Thyroid gland (tissue), 4 donors: ENCODE measurements at regions not wholly inside any gene's neighbourhood (a gene's known extent, or its start where the extent isn't known, plus 50 kb on each side); places are given as distances from the start of the nearest gene placed in this dataset.

ENCODE experiments used
- DNase-seq, 2 donors: peaks; one replicate each; pipeline ENCODE4 v3.0.0-alpha.2; 2019
- H3K27ac ChIP-seq, 3 donors: fragments of 200-600 bp; sonication (generic); 1 replicate in 2 of 3; 2 replicates in 1 of 3; pipeline ENCODE4 v1.5.1; 2016 to 2019; ENCODE audit warnings: mild to moderate bottlenecking in 1 of 3, moderate library complexity in 1 of 3
- H3K27me3 ChIP-seq: fragments of 200-600 bp; sonication (generic); one replicate; pipeline ENCODE4 v1.5.1; 2019
- H3K36me3 ChIP-seq, 2 donors: fragments of 200-600 bp; sonication (generic); one replicate each; pipeline ENCODE4 v1.5.1; 2016 to 2019
- H3K4me1 ChIP-seq, 2 donors: fragments of 200-600 bp; sonication (generic); one replicate each; pipeline ENCODE4 v1.5.1; 2017 to 2019
- H3K4me3 ChIP-seq, 3 donors: fragments of 200-600 bp; sonication (generic); replicated peaks in 1 of 3; 1 replicate in 2 of 3; 2 replicates in 1 of 3; pipeline ENCODE4 v1.5.1; 2016; ENCODE audit warnings: mild to moderate bottlenecking in 1 of 3
- H3K9me3 ChIP-seq: fragments of 200-600 bp; sonication (generic); one replicate; pipeline ENCODE4 v1.5.1; 2017
- CTCF ChIP-seq, 6 experiments: fragments of 200-600 bp in 3 of 6; fragments of 450-650 bp in 3 of 6; sonication (generic) in 3 of 6; IDR thresholded peaks; one replicate each; pipeline ENCODE4 v1.5.1; 2016 to 2019; ENCODE audit warnings: antibody characterized with exemption in 6 of 6, mild to moderate bottlenecking in 2 of 6, inconsistent platforms in 1 of 6, moderate library complexity in 1 of 6
- POLR2A ChIP-seq, 2 donors: fragments of 450-650 bp; IDR thresholded peaks; one replicate each; pipeline ENCODE4 v1.6.1; 2017; ENCODE audit warnings: antibody characterized with exemption in 2 of 2, mild to moderate bottlenecking in 2 of 2, moderate library complexity in 1 of 2
- WGBS, 2 donors: methylation state at CpG; one replicate each; pipeline ENCODE4 v1.1.5; 2017; 5-methylcytosine and 5-hydroxymethylcytosine counted together
- intact Hi-C: fragments of 100-400 bp; cut with DNase I; formaldehyde crosslinking; loops from one replicate; pipeline ENCODE4 v1.15.1; 2023

GRCh38 chr2:81043681-81044080, 739.1 kb upstream of the LRRTM1 start:
- H3K27ac ChIP-seq, result no peak overlapping the region
- H3K4me1 ChIP-seq, result no peaks in the 10 kb centered on the region
- no peak for DNase-seq
- H3K36me3 ChIP-seq, result no peaks in the 10 kb centered on the region
- H3K9me3 ChIP-seq, result no peaks in the 10 kb centered on the region
- TF ChIP-seq CTCF (IDR thresholded peaks at IDR 0.05), result no peak
- TF ChIP-seq POLR2A (IDR thresholded peaks at IDR 0.05), result no peak
- WGBS, 2 donors, result 42 to 56% methylated on average over 1 of the region's 1 CpG
- intact Hi-C loops, result no loop called here
- H3K4me3 ChIP-seq, result no peak overlapping the region
- no peaks in the 10 kb centered on the region for H3K27me3 ChIP-seq

GRCh38 chr2:81007104-81007503, 702.6 kb upstream of the LRRTM1 start:
- H3K36me3 ChIP-seq, result no peaks in the 10 kb centered on the region
- no peak overlapping the region for H3K4me3 ChIP-seq
- no peaks in the 10 kb centered on the region for H3K4me1 ChIP-seq
- intact Hi-C loops, result no loop called here
- TF ChIP-seq CTCF (IDR thresholded peaks at IDR 0.05), result no peak
- no peak for TF ChIP-seq POLR2A (IDR thresholded peaks at IDR 0.05)
- WGBS, 2 donors, result 78 to 83% methylated on average over 2 of the region's 2 CpGs
- no peak for DNase-seq
- H3K9me3 ChIP-seq, result no peaks in the 10 kb centered on the region
- H3K27me3 ChIP-seq, result no peaks in the 10 kb centered on the region
- no peak overlapping the region for H3K27ac ChIP-seq

- WGBS, 2 donors, result 81 to 84% methylated on average over 2 of the region's 2 CpGs
- Histone ChIP-seq H3K4me3 (no peak overlapping the region), H3K4me1 (no peaks in the 10 kb centered on the region), H3K9me3 (no peaks in the 10 kb centered on the region), H3K27ac (no peak overlapping the region), H3K36me3 (no peaks in the 10 kb centered on the region), H3K27me3 (no peaks in the 10 kb centered on the region)
- intact Hi-C loops, result no loop called here
- TF ChIP-seq CTCF (IDR thresholded peaks at IDR 0.05), result no peak
- TF ChIP-seq POLR2A (IDR thresholded peaks at IDR 0.05), result no peak
- DNase-seq, result no peak
Observed at GRCh38 chr2:81002906-81003305, 698.4 kb upstream of the LRRTM1 start.

GRCh38 chr2:80987466-80987865, 682.9 kb upstream of the LRRTM1 start:
- H3K27ac ChIP-seq, result no peak overlapping the region
- intact Hi-C loops, result no loop called here
- no peak for DNase-seq
- no peaks in the 10 kb centered on the region for H3K4me1 ChIP-seq
- TF ChIP-seq CTCF (IDR thresholded peaks at IDR 0.05) (no peak), POLR2A (IDR thresholded peaks at IDR 0.05) (no peak)
- no peaks in the 10 kb centered on the region for H3K27me3 ChIP-seq
- H3K36me3 ChIP-seq, result no peaks in the 10 kb centered on the region
- no peak overlapping the region for H3K4me3 ChIP-seq
- WGBS, 2 donors, result 100% methylated on average over 2 of the region's 2 CpGs
- H3K9me3 ChIP-seq, result no peaks in the 10 kb centered on the region

GRCh38 chr2:80969900-80970299, 665.3 kb upstream of the LRRTM1 start:
- no peaks in the 10 kb centered on the region for H3K27me3 ChIP-seq
- no peak overlapping the region for H3K4me3 ChIP-seq
- no peaks in the 10 kb centered on the region for H3K4me1 ChIP-seq
- H3K27ac ChIP-seq, result no peak overlapping the region
- DNase-seq, result no peak
- no peaks in the 10 kb centered on the region for H3K36me3 ChIP-seq
- no peaks in the 10 kb centered on the region for H3K9me3 ChIP-seq
- intact Hi-C loops, result no loop called here
- TF ChIP-seq POLR2A (IDR thresholded peaks at IDR 0.05) (no peak), CTCF (IDR thresholded peaks at IDR 0.05) (no peak)
